Activated CD8-positive, alpha-beta T cell treated with anti-CD3 and anti-CD28 coated beads, Interleukin-2, amount 10 ng/mL, durations not matched to agents 7 days and 5 days (primary cell): ENCODE measurements at regions not wholly inside any gene's neighbourhood (a gene's known extent, or its start where the extent isn't known, plus 50 kb on each side); places are given as distances from the start of the nearest gene placed in this dataset.
"Not testable (repeated sequence)": the region's sequence is repeated elsewhere in the genome, so short reads cannot be mapped to it uniquely, and the experiment has no call there.

Source experiments
- ATAC-seq: fragments of 150-1000 bp; cut with Tn5 transposase; one replicate; pipeline ENCODE4 v1.10.0; 2021; ENCODE audit warnings: moderate library complexity
- CTCF ChIA-PET: fragments of 350-600 bp; sonication (Branson Sonifier 250); formaldehyde crosslinking; loops from one replicate; lab custom pipeline; 2021; ENCODE audit warnings: antibody characterized with exemption; lab: Charles Lee
- POLR2A ChIA-PET: fragments of 350-600 bp; sonication (Branson Sonifier 250); formaldehyde crosslinking; loops from one replicate; lab custom pipeline; 2021; ENCODE audit warnings: antibody characterized with exemption; lab: Charles Lee
- DNase-seq: peaks from one replicate; pipeline ENCODE4 v3.0.0-alpha.2; 2020
- H3K27ac Mint-ChIP-seq: one replicate; pipeline ENCODE4 v1.8.0; 2021; ENCODE audit warnings: mild to moderate bottlenecking, mixed read lengths
- H3K27me3 Mint-ChIP-seq: one replicate; pipeline ENCODE4 v1.8.0; 2021; ENCODE audit warnings: low read depth, mixed read lengths
- H3K36me3 Mint-ChIP-seq: one replicate; pipeline ENCODE4 v1.8.0; 2021; ENCODE audit warnings: low read depth, mixed read lengths
- H3K4me1 Mint-ChIP-seq: one replicate; pipeline ENCODE4 v1.8.0; 2021; ENCODE audit warnings: low read depth, mixed read lengths
- H3K4me3 Mint-ChIP-seq: one replicate; pipeline ENCODE4 v1.8.0; 2021; ENCODE audit warnings: mild to moderate bottlenecking, mixed read lengths
- H3K9me3 Mint-ChIP-seq: one replicate; pipeline ENCODE4 v1.8.0; 2022; ENCODE audit warnings: mixed read lengths; ENCODE audit not compliant: insufficient read depth

DNA sequence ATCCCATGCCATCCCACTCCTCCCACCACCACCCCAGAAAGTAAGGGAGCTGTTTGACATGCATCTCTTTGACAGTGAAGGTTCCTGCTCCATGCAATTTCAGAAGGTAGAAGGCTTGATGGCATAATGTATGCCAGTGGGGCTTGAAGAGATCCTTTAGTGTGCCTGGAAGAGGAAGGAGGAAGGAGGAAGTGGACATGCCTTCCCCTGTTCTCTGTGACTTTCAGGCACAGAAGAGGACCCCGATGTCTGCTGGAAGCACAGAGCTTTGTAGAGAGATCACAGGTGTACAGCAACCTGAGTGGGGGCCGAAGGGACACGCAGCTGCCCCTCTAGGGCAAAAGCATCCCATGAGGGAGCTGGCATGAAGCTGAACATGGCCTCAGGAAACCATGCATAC is 171.6 kb downstream of the CD47 start:
- ChIA-PET CTCF (interaction anchor here (0.9 to 1.7 kb wide), 2 partner anchors 9 to 684 kb away, joined by 3 to 8 read pairs; no protein-coding TSS in a partner anchor), POLR2A (interaction anchor here (1.2 kb wide), 1 partner anchor 28 kb away, joined by 4 read pairs; no protein-coding TSS in a partner anchor)
- ATAC-seq (no peak), DNase-seq (no peak)
- no peaks in the 10 kb centered on the region for H3K4me1 Mint-ChIP-seq
- H3K27ac Mint-ChIP-seq, result no peak overlapping the region
- H3K9me3 Mint-ChIP-seq, result no peaks in the 10 kb centered on the region
- no peaks in the 10 kb centered on the region for H3K36me3 Mint-ChIP-seq
- no peak overlapping the region for H3K4me3 Mint-ChIP-seq
- peaks cover 24% of the 10 kb centered on the region for H3K27me3 Mint-ChIP-seq

DNA sequence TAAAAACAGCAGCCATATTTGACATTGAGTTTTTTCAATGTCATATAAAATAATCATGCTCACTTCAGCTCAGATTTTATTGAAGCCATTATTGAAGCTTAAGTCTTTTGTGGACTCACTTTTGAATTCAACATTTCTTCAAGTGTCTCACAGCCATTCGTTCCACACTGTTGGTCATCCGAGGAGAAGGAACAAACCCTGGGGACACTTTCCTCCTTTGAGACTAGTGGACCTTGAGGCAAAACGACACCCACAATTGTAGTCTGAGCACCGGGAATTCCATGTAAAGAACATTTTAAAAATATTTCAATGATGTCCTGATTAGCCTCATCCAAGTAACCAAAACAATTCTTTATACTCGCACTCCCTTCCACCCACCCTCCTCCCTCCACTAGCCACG is 174.7 kb downstream of the CD47 start:
- H3K4me1 Mint-ChIP-seq, result peaks cover 7% of the 10 kb centered on the region
- no peaks in the 10 kb centered on the region for H3K36me3 Mint-ChIP-seq
- H3K4me3 Mint-ChIP-seq, result no peak overlapping the region
- H3K27me3 Mint-ChIP-seq, result peaks cover 18% of the 10 kb centered on the region
- POLR2A ChIA-PET, result interaction anchor here (0.9 kb wide), 1 partner anchor 17 kb away, joined by 3 read pairs; no protein-coding TSS in a partner anchor
- CTCF ChIA-PET, result interaction anchor here (1.3 kb wide), 1 partner anchor 12 kb away, joined by 9 read pairs; no protein-coding TSS in a partner anchor
- ATAC-seq, result no peak
- no peaks in the 10 kb centered on the region for H3K9me3 Mint-ChIP-seq
- no peak overlapping the region for H3K27ac Mint-ChIP-seq
- DNase-seq, result no peak

DNA sequence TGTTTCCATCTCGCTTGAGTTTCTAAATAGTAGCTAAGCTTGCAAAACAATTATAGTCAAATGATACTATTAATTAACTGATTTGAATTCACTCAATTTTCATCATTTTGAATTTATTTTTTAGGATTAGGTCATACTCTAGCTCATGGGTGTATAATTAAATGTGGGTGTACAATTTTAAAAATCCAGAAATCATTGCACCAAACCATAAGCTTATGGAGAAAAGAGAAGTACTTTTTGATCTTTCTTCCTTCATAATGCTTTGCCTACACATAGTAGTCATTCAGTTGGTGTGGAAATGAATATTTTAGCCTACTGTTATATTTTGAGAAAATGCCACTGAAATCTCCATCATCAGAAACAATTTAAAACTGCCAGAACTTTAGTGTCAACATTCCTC is 175.1 kb downstream of the CD47 start:
- H3K4me1 Mint-ChIP-seq, result peaks cover 12% of the 10 kb centered on the region

DNA sequence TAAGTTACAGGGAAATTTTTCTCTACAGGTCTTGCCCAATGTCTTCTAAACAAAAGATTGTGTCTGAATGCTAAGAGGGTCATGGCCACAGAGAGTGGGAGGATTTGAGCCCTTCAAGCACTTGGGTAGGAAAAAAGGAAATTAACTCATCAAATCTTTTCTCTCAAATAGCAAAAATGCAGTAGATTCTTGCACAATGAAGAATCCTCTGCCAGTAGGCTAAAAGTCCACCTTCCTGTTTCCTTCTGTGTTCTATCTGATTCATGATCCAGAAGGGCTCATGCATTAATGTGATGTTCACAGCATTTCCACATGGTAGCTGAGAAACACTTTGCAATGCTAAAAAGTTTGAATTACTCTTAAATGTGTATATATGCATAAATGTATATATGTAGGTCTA is 177.1 kb downstream of the CD47 start:
- no peak for ATAC-seq
- Mint-ChIP-seq H3K4me1 (peaks cover 15% of the 10 kb centered on the region), H3K27ac (no peak overlapping the region), H3K4me3 (no peak overlapping the region), H3K9me3 (no peaks in the 10 kb centered on the region), H3K36me3 (no peaks in the 10 kb centered on the region), H3K27me3 (peaks cover 9% of the 10 kb centered on the region)
- POLR2A ChIA-PET, result no interaction called here
- no peak for DNase-seq
- CTCF ChIA-PET, result interaction anchor here (1.7 kb wide), 1 partner anchor 14 kb away, joined by 6 read pairs; no protein-coding TSS in a partner anchor

More for the DNA sequence above, 175.1 kb downstream of the CD47 start:
- Mint-ChIP-seq H3K27ac (no peak overlapping the region), H3K36me3 (no peaks in the 10 kb centered on the region), H3K4me3 (no peak overlapping the region), H3K9me3 (no peaks in the 10 kb centered on the region), H3K27me3 (peaks cover 18% of the 10 kb centered on the region)
- DNase-seq, result no peak
- no peak for ATAC-seq
- CTCF ChIA-PET, result interaction anchor here (1.3 kb wide), 1 partner anchor 12 kb away, joined by 9 read pairs; no protein-coding TSS in a partner anchor
- POLR2A ChIA-PET, result interaction anchor here (0.9 kb wide), 1 partner anchor 16 kb away, joined by 3 read pairs; no protein-coding TSS in a partner anchor

DNA sequence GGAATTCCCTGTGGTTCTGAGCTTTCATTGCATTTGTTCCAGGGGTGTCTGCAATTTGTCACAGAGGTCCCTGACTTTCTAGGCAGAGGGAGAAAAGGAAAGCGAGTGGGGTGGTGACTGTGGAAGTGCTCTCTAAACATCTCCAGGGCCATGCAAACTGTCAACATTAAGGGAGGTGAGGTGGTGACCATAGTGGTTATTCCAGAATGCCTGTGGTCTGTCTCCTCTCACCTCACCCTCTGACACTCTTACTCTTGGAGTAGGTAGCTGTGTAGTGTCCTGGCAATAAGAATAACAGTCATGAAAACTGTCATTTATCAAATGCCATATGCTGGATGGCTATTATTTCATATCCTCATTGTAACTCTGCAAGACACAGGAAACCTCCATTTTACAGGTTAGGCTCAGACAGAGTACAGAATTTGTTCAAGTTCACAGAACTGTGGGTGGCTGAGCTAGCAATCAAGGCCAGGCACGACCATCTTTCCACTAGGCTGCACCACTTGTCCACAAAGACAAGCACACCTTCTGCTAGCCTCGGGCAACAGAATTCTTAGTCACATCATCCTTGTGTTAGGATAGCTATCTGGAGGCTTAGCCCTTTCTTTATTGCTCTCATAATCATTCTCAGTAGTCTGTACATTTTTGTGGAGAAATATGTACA is 179.4 kb downstream of the CD47 start:
- Mint-ChIP-seq H3K9me3 (no peaks in the 10 kb centered on the region), H3K27ac (no peak overlapping the region), H3K27me3 (peaks cover 4% of the 10 kb centered on the region), H3K36me3 (no peaks in the 10 kb centered on the region), H3K4me3 (no peak overlapping the region), H3K4me1 (peaks cover 15% of the 10 kb centered on the region)
- ChIA-PET POLR2A (interaction anchor here (1.0 kb wide), 1 partner anchor 16 kb away, joined by 5 read pairs; no protein-coding TSS in a partner anchor), CTCF (interaction anchor here (0.7 to 3.1 kb wide), 2 partner anchors 16 to 235 kb away, joined by 3 to 18 read pairs; no protein-coding TSS in a partner anchor)
- DNase-seq (no peak), ATAC-seq (no peak)

DNA sequence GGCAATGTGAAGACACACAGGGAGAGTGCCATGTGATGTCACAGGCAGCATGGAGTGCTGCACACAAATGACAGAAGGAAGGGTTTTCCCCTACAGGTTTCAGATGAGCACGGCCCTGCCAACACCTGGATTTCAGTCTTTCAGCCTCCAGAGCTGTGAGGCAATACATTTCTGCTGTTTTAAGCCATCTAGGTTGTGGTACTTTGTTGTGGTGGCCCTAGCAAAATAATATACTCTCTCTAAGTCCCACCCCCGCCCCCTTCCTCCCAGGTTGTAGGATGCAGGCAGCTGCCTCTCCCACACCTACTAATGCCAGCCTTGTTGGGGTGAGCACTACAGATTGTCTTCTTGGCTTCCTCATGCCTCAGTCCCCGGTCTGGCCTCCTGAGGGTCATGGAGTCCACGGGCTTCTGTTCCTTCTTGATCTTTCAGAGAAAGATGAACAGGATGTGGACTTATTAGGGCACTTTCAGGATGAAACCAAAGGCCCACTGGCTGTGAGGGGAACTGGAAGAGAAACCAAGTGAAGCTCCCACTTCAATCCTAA is 180.0 kb downstream of the CD47 start:
- ChIA-PET POLR2A (interaction anchor here (1.0 kb wide), 1 partner anchor 17 kb away, joined by 5 read pairs; no protein-coding TSS in a partner anchor), CTCF (interaction anchor here (3.1 kb wide), 1 partner anchor 16 kb away, joined by 18 read pairs; no protein-coding TSS in a partner anchor)
- H3K36me3 Mint-ChIP-seq, result no peaks in the 10 kb centered on the region
- H3K4me3 Mint-ChIP-seq, result no peak overlapping the region
- no peaks in the 10 kb centered on the region for H3K9me3 Mint-ChIP-seq
- peaks cover 15% of the 10 kb centered on the region for H3K4me1 Mint-ChIP-seq
- H3K27ac Mint-ChIP-seq, result no peak overlapping the region
- peak; percentile 60 for ATAC-seq
- H3K27me3 Mint-ChIP-seq, result peaks cover 2% of the 10 kb centered on the region
- DNase-seq, result no peak

DNA sequence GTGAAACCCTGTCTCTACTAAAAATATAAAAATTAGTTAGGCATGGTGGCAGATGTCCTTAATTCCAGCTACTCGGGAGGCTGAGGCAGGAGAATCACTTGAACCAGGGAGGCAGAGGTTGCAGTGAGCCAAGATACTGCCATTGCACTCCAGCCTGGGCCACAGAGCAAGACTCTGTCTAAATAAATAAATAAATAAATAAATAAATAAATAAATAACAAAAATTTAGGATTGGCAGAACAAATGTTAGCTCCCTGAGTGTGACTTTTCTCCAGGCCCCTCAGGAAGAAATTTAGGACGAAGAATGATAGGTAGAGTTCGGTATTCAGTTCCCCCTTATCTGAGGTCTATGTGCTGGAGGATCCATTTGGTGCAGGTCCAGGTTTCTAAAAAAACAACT is 181.2 kb downstream of the CD47 start:
- H3K4me3 Mint-ChIP-seq, H3K36me3 Mint-ChIP-seq, H3K9me3 Mint-ChIP-seq, POLR2A ChIA-PET, H3K27me3 Mint-ChIP-seq, DNase-seq, ATAC-seq, H3K27ac Mint-ChIP-seq: not testable (repeated sequence)
- H3K4me1 Mint-ChIP-seq, result peaks cover 15% of the 10 kb centered on the region
- CTCF ChIA-PET, result interaction anchor here (3.1 kb wide), 1 partner anchor 18 kb away, joined by 18 read pairs; no protein-coding TSS in a partner anchor

DNA sequence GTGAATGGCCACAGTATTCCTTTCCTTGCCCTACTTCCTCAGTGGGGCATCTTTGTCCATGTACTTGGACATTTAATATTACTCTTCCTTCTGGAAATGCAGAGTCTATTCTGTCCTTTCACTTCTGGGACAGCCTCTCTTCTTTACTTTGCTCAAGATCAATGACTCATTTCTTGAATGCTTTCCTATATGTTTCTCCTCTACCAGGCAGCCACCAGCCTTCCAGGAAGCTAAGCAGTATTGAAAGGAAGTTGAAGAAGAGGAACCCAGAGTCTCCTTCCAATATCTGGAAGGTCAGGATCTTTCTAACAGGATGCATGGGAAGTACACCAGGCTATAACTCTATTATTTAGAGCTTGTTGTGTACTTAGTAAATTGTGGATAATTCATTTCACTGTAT is 182.8 kb downstream of the CD47 start:
- H3K36me3 Mint-ChIP-seq, result no peaks in the 10 kb centered on the region
- peaks cover 4% of the 10 kb centered on the region for H3K27me3 Mint-ChIP-seq
- CTCF ChIA-PET, result interaction anchor here (1.4 kb wide), 1 partner anchor 20 kb away, joined by 4 read pairs; no protein-coding TSS in a partner anchor

DNA sequence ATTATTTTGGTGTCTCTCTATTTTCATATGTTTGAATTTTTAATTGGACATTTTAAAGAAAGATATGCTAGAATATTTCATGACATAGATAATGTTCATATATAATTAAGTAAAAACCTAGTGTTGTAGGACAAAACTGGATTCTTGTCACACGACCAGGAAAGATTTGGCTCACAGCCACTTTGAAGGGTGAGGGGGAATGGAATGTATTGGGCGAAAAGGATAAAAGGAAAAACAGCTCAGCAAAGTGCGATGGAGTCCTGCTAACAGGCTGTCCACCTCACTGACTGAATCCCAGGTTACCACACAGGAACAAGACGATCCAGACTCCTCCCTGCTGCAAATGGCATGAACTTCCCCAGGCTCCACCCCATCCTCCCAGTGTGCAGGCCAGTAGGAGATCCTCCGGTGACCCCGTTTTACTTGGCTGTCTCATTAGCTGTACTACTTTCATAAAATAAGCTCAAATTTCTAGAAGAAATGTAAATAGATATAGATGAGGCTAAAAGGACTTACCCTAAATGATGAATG is 186.2 kb downstream of the CD47 start:
- no peaks in the 10 kb centered on the region for H3K9me3 Mint-ChIP-seq
- ChIA-PET POLR2A (no interaction called here), CTCF (interaction anchor here (1.5 kb wide), 1 partner anchor 9 kb away, joined by 3 read pairs; no protein-coding TSS in a partner anchor)

More for the DNA sequence above, 182.8 kb downstream of the CD47 start:
- Mint-ChIP-seq H3K4me3 (no peak overlapping the region), H3K27ac (no peak overlapping the region), H3K4me1 (peaks cover 15% of the 10 kb centered on the region), H3K9me3 (no peaks in the 10 kb centered on the region)
- POLR2A ChIA-PET, result no interaction called here
- DNase-seq (no peak), ATAC-seq (no peak)

DNA sequence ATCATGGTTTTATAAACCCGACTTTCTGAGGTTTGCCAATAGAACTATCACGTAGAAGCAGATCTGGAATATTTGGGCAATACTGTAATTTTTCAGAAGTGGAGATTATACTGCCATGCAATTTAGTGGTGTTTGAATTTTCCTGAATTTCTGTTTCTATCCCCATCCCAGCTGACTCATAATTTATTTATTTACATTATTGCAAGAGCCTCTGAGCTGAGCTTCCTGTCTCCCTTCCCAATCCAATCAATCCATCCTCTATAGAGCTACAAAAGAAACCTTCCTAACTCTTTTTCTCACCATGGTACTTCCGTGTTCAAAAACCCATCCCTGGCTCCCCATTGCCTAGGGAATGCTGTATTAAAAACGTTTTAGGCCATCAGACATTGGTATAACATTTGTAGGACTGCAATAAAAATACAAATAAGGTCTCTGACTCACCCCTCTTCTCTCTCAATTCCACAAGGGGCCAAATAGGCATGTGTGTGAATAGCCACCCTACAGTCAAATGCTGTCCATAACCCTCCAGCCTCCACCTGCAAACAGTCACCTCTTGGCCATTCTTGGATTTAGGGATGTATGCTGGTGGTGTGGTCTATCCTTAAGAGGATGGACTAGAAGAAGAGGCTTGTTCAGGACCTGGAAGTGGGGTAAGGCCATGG is 190.7 kb downstream of the CD47 start:
- H3K4me1 Mint-ChIP-seq, result no peaks in the 10 kb centered on the region
- DNase-seq, result no peak
- peaks cover 24% of the 10 kb centered on the region for H3K27me3 Mint-ChIP-seq
- no peak for ATAC-seq
- ChIA-PET CTCF (no interaction called here), POLR2A (interaction anchor here (1.0 kb wide), 1 partner anchor 16 kb away, joined by 3 read pairs; no protein-coding TSS in a partner anchor)
- H3K9me3 Mint-ChIP-seq, result no peaks in the 10 kb centered on the region
- H3K4me3 Mint-ChIP-seq, result no peak overlapping the region
- no peaks in the 10 kb centered on the region for H3K36me3 Mint-ChIP-seq
- no peak overlapping the region for H3K27ac Mint-ChIP-seq

More for the DNA sequence above, 186.2 kb downstream of the CD47 start:
- H3K27me3 Mint-ChIP-seq, result peaks cover 11% of the 10 kb centered on the region
- H3K4me1 Mint-ChIP-seq, result no peaks in the 10 kb centered on the region
- ATAC-seq, result no peak
- no peak overlapping the region for H3K4me3 Mint-ChIP-seq
- DNase-seq, result no peak
- no peaks in the 10 kb centered on the region for H3K36me3 Mint-ChIP-seq
- H3K27ac Mint-ChIP-seq, result no peak overlapping the region

DNA sequence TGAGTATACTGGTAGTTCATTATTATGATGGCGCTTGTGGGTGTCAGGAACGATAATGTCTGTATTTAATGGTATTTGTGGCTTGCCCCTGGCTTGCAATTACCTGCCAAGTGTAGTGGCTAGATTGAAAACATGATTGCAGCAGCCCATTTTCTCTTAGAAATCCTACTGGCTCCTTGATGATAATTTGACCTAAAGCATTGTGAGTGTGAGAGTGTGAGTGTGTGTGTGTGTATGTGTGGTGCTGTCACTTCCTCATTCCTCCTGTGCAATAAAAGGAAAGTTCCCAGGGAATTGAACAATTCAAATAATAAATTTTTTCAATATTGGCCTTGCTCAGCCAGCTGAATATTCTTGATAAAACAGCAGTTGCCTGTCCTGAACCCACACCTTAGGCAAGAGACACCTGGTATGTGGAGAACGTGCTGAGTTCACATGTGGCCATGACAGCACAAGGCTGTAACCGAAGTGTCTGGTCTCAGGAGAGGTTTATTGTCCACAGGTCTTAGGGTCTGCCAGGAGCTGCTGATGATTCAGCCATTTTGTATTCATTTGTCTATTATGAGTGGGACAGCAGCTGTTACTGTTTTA is 193.3 kb downstream of the CD47 start:
- ATAC-seq (no peak), DNase-seq (no peak)
- H3K27me3 Mint-ChIP-seq, result peaks cover 29% of the 10 kb centered on the region
- H3K4me3 Mint-ChIP-seq, result no peak overlapping the region
- CTCF ChIA-PET, result interaction anchor here (1.3 kb wide), 1 partner anchor 30 kb away, joined by 5 read pairs; no protein-coding TSS in a partner anchor
- no peaks in the 10 kb centered on the region for H3K36me3 Mint-ChIP-seq
- H3K4me1 Mint-ChIP-seq, result no peaks in the 10 kb centered on the region
- no peaks in the 10 kb centered on the region for H3K9me3 Mint-ChIP-seq
- POLR2A ChIA-PET, result interaction anchor here (0.6 kb wide), 1 partner anchor 1451 kb away, joined by 3 read pairs; no protein-coding TSS in a partner anchor
- H3K27ac Mint-ChIP-seq, result no peak overlapping the region
